ENCODE measurements at regions not wholly inside any gene's neighbourhood (a gene's known extent, or its start where the extent isn't known, plus 50 kb on each side); places are given as distances from the start of the nearest gene placed in this dataset.

DNA sequence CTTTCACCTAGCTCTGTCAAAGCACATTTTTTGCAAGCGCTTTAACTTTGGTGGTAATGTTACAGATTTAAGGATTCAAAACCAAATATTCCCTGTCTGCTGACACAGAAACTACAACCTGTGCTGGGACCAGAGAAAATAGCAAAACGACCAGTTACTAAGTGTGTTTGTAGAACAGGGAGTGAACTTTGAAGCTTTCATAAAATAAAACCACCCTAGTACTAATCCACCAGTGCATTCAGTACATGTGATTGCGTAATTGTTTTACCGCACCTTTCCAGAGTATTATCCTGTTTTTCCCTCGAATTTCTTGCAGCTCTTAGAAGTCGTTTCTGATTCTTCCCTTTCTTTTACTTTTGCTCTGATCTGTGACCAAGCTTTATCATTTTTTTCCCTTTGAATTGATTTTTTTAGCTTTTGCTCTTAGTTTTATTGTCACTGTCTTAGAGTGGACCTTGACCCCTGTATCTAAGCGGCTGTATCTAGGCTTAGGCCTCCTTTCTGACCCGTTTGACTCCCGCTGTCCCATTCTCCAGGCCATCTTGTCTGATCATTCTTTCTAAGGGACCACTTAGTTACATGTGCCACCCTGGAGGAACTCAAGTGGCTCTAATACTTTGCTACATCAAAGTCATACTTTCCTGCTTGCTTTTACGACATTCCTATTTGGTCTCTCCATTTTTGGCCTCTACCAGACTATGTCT is 429.4 kb downstream of the PCNX1 start:
- H3K27ac ChIP-seq (ENCODE audit: low read depth, low read length), result no peak overlapping the region
- H3K9ac ChIP-seq (ENCODE audit: low read length), result no peak overlapping the region

DNA sequence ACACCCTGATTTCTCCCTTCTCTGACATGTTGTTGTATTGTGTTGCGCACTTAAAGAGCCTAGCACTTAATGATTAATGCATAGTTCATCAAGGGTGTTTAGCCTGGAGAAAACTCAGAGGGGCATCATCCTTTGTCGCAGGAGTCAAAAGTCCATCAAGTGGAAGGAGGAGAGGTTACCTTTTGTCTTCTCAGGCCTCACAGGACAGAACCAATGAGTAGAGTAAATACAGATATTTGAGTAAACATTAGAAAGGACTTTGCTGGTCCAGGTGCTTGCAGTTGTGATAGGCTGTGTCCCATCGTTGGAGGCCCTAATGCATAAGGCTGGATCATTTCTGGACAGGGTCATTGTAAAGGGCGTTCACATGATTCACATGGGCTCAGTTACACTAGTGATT is 430.9 kb downstream of the PCNX1 start:
- Histone ChIP-seq H3K9ac (ENCODE audit: low read length) (no peak overlapping the region), H3K27me3 (ENCODE audit: control insufficient read depth in 1 of 2, insufficient read depth in 2 of 2, low read length in 2 of 2) (no peaks in the 10 kb centered on the region), H3K36me3 (ENCODE audit: insufficient read depth, low read length) (no peaks in the 10 kb centered on the region), H3K4me1 (ENCODE audit: insufficient read depth, low read length) (peaks cover 3% of the 10 kb centered on the region), H3K27ac (ENCODE audit: low read depth, low read length) (no peak overlapping the region), H3K9me3 (ENCODE audit: low read length) (no peaks in the 10 kb centered on the region), H3K4me3 (ENCODE audit: low read depth in 1 of 2, low read length in 2 of 2) (no peak overlapping the region)

More for the DNA sequence above, 429.4 kb downstream of the PCNX1 start:
- Histone ChIP-seq H3K27me3 (ENCODE audit: control insufficient read depth in 1 of 2, insufficient read depth in 2 of 2, low read length in 2 of 2) (no peaks in the 10 kb centered on the region), H3K9me3 (ENCODE audit: low read length) (no peaks in the 10 kb centered on the region), H3K4me3 (ENCODE audit: low read depth in 1 of 2, low read length in 2 of 2) (no peak overlapping the region), H3K36me3 (ENCODE audit: insufficient read depth, low read length) (no peaks in the 10 kb centered on the region), H3K4me1 (ENCODE audit: insufficient read depth, low read length) (no peaks in the 10 kb centered on the region)

DNA sequence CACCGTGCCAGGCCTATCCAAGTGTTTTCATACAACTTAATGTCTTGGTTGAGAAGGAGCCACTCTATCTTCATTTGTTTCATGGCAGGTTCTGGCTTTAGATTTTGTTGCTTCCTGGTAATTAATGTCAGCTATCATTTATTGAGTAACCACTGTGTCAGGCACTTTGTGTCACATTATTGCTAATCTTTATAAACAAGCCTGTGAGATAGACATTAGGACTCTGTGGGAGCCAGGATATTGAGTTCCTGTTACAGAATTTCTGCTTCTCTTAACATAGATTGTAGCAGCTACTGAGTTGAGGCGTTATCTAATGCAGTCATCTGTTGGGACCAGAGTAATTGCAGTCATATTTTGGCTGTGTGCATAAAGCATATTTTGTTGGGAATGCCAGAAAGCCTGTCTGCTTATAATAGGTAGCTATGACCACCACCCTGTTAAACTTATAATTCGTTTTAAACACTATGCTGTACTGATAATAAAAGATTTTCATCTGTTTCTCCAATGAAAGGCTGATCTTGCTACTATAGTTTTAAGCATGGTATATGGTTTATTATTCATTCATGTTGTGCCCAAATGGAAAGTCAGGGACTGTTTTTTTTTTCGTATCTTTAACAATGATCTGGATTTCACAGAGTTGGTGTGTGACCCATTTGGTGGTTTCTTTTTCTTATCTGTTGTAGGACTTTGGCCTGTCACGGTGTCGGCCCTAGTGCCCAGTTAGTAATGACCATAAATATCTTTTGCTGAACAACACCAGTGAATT is 432.6 kb downstream of the PCNX1 start:
- no peak overlapping the region for H3K27ac ChIP-seq (ENCODE audit: low read depth, low read length)
- H3K36me3 ChIP-seq (ENCODE audit: insufficient read depth, low read length), result no peaks in the 10 kb centered on the region
- no peak overlapping the region for H3K9ac ChIP-seq (ENCODE audit: low read length)
- no peaks in the 10 kb centered on the region for H3K9me3 ChIP-seq (ENCODE audit: low read length)
- H3K4me1 ChIP-seq (ENCODE audit: insufficient read depth, low read length), result peaks cover 12% of the 10 kb centered on the region
- H3K27me3 ChIP-seq (ENCODE audit: control insufficient read depth in 1 of 2, insufficient read depth in 2 of 2, low read length in 2 of 2), result no peaks in the 10 kb centered on the region
- H3K4me3 ChIP-seq (ENCODE audit: low read depth in 1 of 2, low read length in 2 of 2), result no peak overlapping the region

DNA sequence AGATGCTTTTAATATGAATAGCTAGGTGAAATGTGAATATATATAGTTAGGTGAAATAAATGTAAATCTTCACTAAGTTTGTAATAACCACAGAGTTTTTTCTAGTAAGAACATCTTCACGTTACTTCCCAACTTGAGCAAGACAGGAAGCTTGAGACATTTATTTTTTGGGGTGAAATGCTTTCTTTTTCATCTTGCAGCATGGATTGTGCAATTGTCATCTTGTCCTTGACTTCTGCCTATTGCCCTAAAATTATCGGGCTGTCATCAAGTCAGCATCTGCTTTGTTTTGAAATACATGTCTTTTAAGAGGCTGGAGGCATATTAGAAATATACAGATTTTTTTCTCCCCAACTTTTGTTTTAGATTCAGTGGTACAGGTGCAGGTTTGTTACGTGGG is 433.9 kb downstream of the PCNX1 start:
- H3K4me1 ChIP-seq (ENCODE audit: insufficient read depth, low read length), result peaks cover 12% of the 10 kb centered on the region
- no peak overlapping the region for H3K27ac ChIP-seq (ENCODE audit: low read depth, low read length)

DNA sequence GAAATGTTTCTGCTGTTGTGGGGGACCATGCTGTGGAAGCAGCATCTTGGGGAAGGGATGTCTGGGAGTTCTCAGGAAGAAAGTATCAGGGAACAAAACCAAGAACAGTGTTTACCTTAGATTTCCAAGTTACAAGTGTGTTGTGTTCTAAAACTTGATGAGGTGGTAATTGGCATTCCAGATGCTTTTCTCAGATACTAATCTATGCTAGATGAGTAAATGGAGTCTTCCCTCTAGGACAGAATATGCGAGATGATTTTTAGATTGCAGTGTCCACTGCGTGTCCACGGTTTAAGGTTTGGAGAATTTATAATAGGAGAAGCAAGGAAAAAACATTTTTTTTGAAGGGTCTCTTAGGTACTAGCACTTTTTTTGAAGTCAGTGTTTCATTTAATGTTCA is 436.5 kb downstream of the PCNX1 start:
- Histone ChIP-seq H3K4me3 (ENCODE audit: low read depth in 1 of 2, low read length in 2 of 2) (no peak overlapping the region), H3K9ac (ENCODE audit: low read length) (no peak overlapping the region), H3K36me3 (ENCODE audit: insufficient read depth, low read length) (no peaks in the 10 kb centered on the region), H3K27me3 (ENCODE audit: control insufficient read depth in 1 of 2, insufficient read depth in 2 of 2, low read length in 2 of 2) (no peaks in the 10 kb centered on the region), H3K4me1 (ENCODE audit: insufficient read depth, low read length) (peaks cover 12% of the 10 kb centered on the region), H3K9me3 (ENCODE audit: low read length) (no peaks in the 10 kb centered on the region), H3K27ac (ENCODE audit: low read depth, low read length) (no peak overlapping the region)

More for the DNA sequence above, 433.9 kb downstream of the PCNX1 start:
- H3K36me3 ChIP-seq (ENCODE audit: insufficient read depth, low read length), result no peaks in the 10 kb centered on the region
- no peaks in the 10 kb centered on the region for H3K9me3 ChIP-seq (ENCODE audit: low read length)
- no peak overlapping the region for H3K9ac ChIP-seq (ENCODE audit: low read length)
- H3K4me3 ChIP-seq (ENCODE audit: low read depth in 1 of 2, low read length in 2 of 2), result no peak overlapping the region
- no peaks in the 10 kb centered on the region for H3K27me3 ChIP-seq (ENCODE audit: control insufficient read depth in 1 of 2, insufficient read depth in 2 of 2, low read length in 2 of 2)

DNA sequence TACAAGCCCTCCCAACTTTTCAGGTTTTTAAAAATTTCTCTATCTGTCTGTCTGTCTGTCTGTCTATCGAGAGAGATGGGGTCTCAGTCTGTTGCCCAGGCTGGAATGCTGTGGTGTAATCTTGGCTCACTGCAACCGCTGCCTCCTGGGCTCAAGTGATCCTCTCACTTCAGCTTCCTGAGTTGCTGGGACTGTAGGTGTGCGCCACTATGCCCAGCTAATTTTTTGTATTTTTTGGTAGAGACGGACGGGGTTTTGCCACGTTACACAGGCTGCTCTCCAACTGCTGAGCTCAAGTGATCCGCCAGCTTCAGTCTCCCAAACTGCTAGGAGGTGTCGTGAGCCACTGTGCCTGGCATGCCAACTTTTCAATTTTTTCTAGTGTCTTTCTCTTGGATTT is 437.2 kb downstream of the PCNX1 start:
- H3K36me3 ChIP-seq (ENCODE audit: insufficient read depth, low read length), result no peaks in the 10 kb centered on the region
- peaks cover 12% of the 10 kb centered on the region for H3K4me1 ChIP-seq (ENCODE audit: insufficient read depth, low read length)

DNA sequence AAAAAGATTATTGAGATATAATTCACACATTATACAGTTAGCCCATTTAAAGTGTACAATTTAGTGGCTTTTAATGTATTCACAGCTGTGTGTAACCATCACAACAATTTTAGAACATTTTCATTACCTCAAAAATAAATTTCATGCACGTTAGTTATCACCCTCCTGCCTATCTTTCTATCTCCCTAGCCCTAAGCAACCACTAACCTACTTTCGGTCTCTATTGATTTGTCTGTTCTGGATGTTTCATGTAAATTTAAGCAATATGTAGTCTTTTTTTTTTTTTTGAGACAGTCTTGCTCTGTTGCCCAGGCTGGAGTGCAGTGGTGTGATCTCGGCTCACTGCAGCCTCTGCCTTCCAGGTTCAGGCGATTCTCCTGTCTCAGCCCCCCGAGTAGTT is 439.4 kb downstream of the PCNX1 start:
- Histone ChIP-seq H3K36me3 (ENCODE audit: insufficient read depth, low read length) (no peaks in the 10 kb centered on the region), H3K4me1 (ENCODE audit: insufficient read depth, low read length) (peaks cover 12% of the 10 kb centered on the region), H3K9ac (ENCODE audit: low read length) (no peak overlapping the region), H3K27ac (ENCODE audit: low read depth, low read length) (no peak overlapping the region), H3K27me3 (ENCODE audit: control insufficient read depth in 1 of 2, insufficient read depth in 2 of 2, low read length in 2 of 2) (no peaks in the 10 kb centered on the region), H3K9me3 (ENCODE audit: low read length) (no peaks in the 10 kb centered on the region), H3K4me3 (ENCODE audit: low read depth in 1 of 2, low read length in 2 of 2) (no peak overlapping the region)

More for the DNA sequence above, 437.2 kb downstream of the PCNX1 start:
- H3K27me3 ChIP-seq (ENCODE audit: control insufficient read depth in 1 of 2, insufficient read depth in 2 of 2, low read length in 2 of 2), result no peaks in the 10 kb centered on the region
- no peak overlapping the region for H3K27ac ChIP-seq (ENCODE audit: low read depth, low read length)
- no peak overlapping the region for H3K9ac ChIP-seq (ENCODE audit: low read length)
- H3K4me3 ChIP-seq (ENCODE audit: low read depth in 1 of 2, low read length in 2 of 2), result no peak overlapping the region
- H3K9me3 ChIP-seq (ENCODE audit: low read length), result no peaks in the 10 kb centered on the region

DNA sequence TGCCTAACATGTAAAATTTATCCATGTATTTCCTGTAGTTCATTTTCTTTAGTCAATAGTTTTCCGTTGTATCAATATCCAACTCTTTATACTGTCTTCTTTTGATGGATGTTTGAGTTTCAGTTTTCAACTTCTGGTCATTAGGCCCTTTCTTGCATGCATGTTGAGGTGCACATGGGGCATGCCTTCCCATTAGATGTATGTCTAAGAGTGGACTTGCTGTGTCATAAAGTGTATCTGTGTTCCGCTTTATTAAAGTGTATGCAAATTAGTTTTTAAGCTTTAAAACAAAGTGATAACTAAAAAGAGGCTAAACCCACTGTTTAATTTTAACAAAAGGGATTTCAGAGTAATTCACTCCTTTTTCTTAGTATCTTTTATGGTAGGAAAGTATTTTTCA is 441.1 kb downstream of the PCNX1 start:
- H3K9me3 ChIP-seq (ENCODE audit: low read length), result no peaks in the 10 kb centered on the region
- H3K27me3 ChIP-seq (ENCODE audit: control insufficient read depth in 1 of 2, insufficient read depth in 2 of 2, low read length in 2 of 2), result no peaks in the 10 kb centered on the region
- no peak overlapping the region for H3K9ac ChIP-seq (ENCODE audit: low read length)
- H3K4me1 ChIP-seq (ENCODE audit: insufficient read depth, low read length), result peaks cover 7% of the 10 kb centered on the region
- no peaks in the 10 kb centered on the region for H3K36me3 ChIP-seq (ENCODE audit: insufficient read depth, low read length)
- H3K4me3 ChIP-seq (ENCODE audit: low read depth in 1 of 2, low read length in 2 of 2), result no peak overlapping the region
- H3K27ac ChIP-seq (ENCODE audit: low read depth, low read length), result no peak overlapping the region

DNA sequence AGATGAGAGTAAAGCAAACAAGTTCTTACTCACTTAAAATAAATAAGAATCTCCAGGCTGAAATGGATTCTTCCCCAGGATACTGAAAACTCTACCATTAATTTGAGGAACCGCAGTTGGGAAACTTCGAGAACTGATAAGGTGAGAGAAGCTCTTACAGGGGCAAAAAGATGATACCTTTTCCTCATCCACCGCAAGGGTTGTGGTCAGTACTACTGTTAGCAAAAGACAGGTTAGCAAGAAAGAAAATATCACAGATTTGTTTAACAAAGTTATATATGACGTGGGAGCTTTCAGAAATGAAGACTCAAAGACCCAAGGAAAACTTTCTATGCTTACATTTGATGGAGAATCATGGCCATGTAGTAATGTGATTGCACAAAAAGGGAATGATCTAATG is 441.6 kb downstream of the PCNX1 start:
- Histone ChIP-seq H3K4me3 (ENCODE audit: low read depth in 1 of 2, low read length in 2 of 2) (no peak overlapping the region), H3K27ac (ENCODE audit: low read depth, low read length) (no peak overlapping the region), H3K9me3 (ENCODE audit: low read length) (no peaks in the 10 kb centered on the region), H3K9ac (ENCODE audit: low read length) (no peak overlapping the region), H3K36me3 (ENCODE audit: insufficient read depth, low read length) (no peaks in the 10 kb centered on the region), H3K27me3 (ENCODE audit: control insufficient read depth in 1 of 2, insufficient read depth in 2 of 2, low read length in 2 of 2) (no peaks in the 10 kb centered on the region), H3K4me1 (ENCODE audit: insufficient read depth, low read length) (peaks cover 2% of the 10 kb centered on the region)

DNA sequence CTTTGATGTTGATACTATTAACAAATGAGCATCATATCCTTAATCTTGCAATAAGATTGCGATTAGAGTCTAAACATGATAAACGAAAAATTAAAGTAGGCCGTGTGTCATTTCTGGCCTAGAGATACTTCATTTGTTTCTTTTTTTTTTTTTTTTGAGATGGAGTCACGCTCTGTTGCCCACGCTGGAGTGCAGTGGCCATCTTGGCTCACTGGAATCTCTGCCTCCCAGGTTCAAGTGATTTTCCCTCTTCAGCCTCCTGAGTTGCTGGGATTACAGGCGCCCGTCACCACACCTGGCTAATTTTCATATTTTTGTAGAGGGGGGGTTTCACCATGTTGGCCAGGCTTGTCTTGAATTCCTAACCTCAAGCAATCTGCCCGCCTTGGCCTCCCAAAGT is 446.9 kb downstream of the PCNX1 start:
- Histone ChIP-seq H3K4me1 (ENCODE audit: insufficient read depth, low read length) (peaks cover 42% of the 10 kb centered on the region), H3K27ac (ENCODE audit: low read depth, low read length) (peak overlapping the region; percentile 55), H3K4me3 (ENCODE audit: low read depth in 1 of 2, low read length in 2 of 2) (no peak overlapping the region), H3K27me3 (ENCODE audit: control insufficient read depth in 1 of 2, insufficient read depth in 2 of 2, low read length in 2 of 2) (no peaks in the 10 kb centered on the region), H3K9ac (ENCODE audit: low read length) (no peak overlapping the region), H3K9me3 (ENCODE audit: low read length) (no peaks in the 10 kb centered on the region), H3K36me3 (ENCODE audit: insufficient read depth, low read length) (no peaks in the 10 kb centered on the region)

DNA sequence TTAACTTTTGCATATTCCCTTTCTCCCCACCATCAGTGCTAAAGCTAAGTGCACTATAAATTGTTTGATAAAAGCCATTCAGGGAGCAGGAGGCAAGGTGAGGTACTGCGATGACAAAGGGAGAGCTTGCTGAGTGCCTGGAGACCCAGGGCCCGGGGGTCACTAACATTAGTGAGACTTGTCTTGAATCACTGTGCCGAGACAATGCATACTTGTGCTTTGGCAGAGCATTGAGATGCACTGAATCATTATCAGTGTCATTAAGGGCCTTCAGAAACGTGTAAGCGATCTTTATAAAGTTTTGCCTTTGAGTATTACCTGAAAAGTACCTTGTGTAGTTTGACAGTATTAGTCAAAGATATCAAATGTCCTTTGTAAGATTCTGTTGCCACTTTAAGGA is 447.5 kb downstream of the PCNX1 start:
- H3K9ac ChIP-seq (ENCODE audit: low read length), result peak overlapping the region; percentile 23
- H3K36me3 ChIP-seq (ENCODE audit: insufficient read depth, low read length), result no peaks in the 10 kb centered on the region
- H3K9me3 ChIP-seq (ENCODE audit: low read length), result no peaks in the 10 kb centered on the region
- peak overlapping the region in 1 of 2 donors; percentile 12 for H3K4me3 ChIP-seq (ENCODE audit: low read depth in 1 of 2, low read length in 2 of 2)
- peaks cover 42% of the 10 kb centered on the region for H3K4me1 ChIP-seq (ENCODE audit: insufficient read depth, low read length)
- peak overlapping the region; percentile 55 for H3K27ac ChIP-seq (ENCODE audit: low read depth, low read length)
- H3K27me3 ChIP-seq (ENCODE audit: control insufficient read depth in 1 of 2, insufficient read depth in 2 of 2, low read length in 2 of 2), result no peaks in the 10 kb centered on the region

All from muscle layer of colon (tissue), 2 donors.